ENCODE measurements at regions not wholly inside any gene's neighbourhood (a gene's known extent, or its start where the extent isn't known, plus 50 kb on each side); places are given as distances from the start of the nearest gene placed in this dataset.

GRCh38 chr20:19958928-19959327, 58.2 kb upstream of the NAA20 start:
- DNase-seq = no peak

- DNase-seq = no peak
Observed at GRCh38 chr20:19960745-19961144, 56.4 kb upstream of the NAA20 start.

GRCh38 chr20:19961293-19961692, 55.9 kb upstream of the NAA20 start:
- no peak for DNase-seq

GRCh38 chr20:19962958-19963357, 54.2 kb upstream of the NAA20 start:
- no peak for DNase-seq

- peak; percentile 5 for DNase-seq
Observed at GRCh38 chr20:19964289-19965265, 52.6 kb upstream of the NAA20 start.

- DNase-seq = no peak
Observed at GRCh38 chr20:19966840-19967239, 50.3 kb upstream of the NAA20 start.

Data from NCI-H1694 treated with DMSO at 0.1 percent for 48 hours (cell line).